ENCODE measurements at regions not wholly inside any gene's neighbourhood (a gene's known extent, or its start where the extent isn't known, plus 50 kb on each side); places are given as distances from the start of the nearest gene placed in this dataset.
"Not testable (repeated sequence)": the region's sequence is repeated elsewhere in the genome, so short reads cannot be mapped to it uniquely, and the experiment has no call there.

DNA sequence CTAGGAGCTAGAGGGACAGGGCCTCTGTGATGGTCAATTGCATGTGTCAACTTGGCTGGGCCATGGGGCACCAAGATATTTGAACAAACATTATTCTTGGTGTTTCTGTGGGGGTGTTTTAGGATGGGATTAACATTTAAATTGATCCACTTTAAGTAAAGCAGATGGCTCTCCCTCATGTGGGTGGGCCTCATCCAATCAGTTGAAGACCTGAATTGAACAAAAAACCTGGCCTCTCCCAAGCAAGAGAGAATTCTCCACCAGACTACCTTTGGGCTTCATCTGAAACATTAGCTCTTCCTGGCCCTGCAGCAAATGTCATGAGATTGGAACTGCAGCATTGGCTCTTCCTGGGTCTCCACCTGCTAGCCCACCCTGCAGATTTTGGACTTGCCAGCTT is 207.1 kb upstream of the ATP6AP2 start:
- Histone ChIP-seq H3K4me3 (no peak overlapping the region), H3K4me1 (no peaks in the 10 kb centered on the region), H3K27ac (no peak overlapping the region), H3K27me3 (peaks cover 0 to 3% (median 0%) of the 10 kb centered on the region in 3 donors), H3K9me3 (no peaks in the 10 kb centered on the region), H3K36me3 (no peaks in the 10 kb centered on the region)
- TF ChIP-seq, protein P1, sequence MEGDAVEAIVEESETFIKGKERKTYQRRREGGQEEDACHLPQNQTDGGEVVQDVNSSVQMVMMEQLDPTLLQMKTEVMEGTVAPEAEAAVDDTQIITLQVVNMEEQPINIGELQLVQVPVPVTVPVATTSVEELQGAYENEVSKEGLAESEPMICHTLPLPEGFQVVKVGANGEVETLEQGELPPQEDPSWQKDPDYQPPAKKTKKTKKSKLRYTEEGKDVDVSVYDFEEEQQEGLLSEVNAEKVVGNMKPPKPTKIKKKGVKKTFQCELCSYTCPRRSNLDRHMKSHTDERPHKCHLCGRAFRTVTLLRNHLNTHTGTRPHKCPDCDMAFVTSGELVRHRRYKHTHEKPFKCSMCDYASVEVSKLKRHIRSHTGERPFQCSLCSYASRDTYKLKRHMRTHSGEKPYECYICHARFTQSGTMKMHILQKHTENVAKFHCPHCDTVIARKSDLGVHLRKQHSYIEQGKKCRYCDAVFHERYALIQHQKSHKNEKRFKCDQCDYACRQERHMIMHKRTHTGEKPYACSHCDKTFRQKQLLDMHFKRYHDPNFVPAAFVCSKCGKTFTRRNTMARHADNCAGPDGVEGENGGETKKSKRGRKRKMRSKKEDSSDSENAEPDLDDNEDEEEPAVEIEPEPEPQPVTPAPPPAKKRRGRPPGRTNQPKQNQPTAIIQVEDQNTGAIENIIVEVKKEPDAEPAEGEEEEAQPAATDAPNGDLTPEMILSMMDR (IDR thresholded peaks at IDR 0.05 in 4 of 5, conservative IDR thresholded peaks at IDR 0.05 in 1 of 5) = no peak
- TF ChIP-seq POLR2A (IDR thresholded peaks at IDR 0.05) = no peak
- ATAC-seq (no peak), DNase-seq (no peak)
- intact Hi-C loops (cut with DNase I; ENCODE audit: low total_unique reads) = no loop called here
- in situ Hi-C loops (cut with MboI; ENCODE audit: low sequenced_read_pairs in 4 of 4) = no loop called here

DNA sequence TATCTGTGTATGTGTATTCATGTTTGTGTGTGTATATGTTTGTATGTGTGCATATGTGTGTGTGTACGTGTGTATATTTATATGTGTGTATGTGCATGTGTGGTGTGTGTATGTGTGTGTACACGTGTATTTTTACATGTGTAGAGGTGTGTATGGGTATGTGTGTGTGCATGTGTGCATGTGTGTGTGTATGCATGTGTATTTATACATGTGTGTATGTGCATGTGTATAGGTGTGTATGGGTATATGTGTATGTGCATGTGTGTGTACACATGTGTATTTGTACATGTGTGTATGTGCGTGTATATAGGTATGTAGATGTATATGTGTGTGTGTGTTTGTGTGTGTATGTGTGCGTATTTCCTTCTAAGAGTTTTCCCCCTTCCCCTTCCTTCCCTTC is 207.7 kb upstream of the ATP6AP2 start:
- intact Hi-C loops (cut with DNase I; ENCODE audit: low total_unique reads) (no loop called here), in situ Hi-C loops (cut with MboI; ENCODE audit: low sequenced_read_pairs in 4 of 4) (no loop called here)
- no peak overlapping the region for H3K27ac ChIP-seq
- no peak overlapping the region for H3K4me3 ChIP-seq
- H3K36me3 ChIP-seq = no peaks in the 10 kb centered on the region
- DNase-seq (no peak), ATAC-seq (no peak)
- H3K4me1 ChIP-seq = no peaks in the 10 kb centered on the region
- no peak for TF ChIP-seq POLR2A (IDR thresholded peaks at IDR 0.05)
- TF ChIP-seq, protein P1 (IDR thresholded peaks at IDR 0.05 in 4 of 5, conservative IDR thresholded peaks at IDR 0.05 in 1 of 5) = no peak
- H3K9me3 ChIP-seq = no peaks in the 10 kb centered on the region
- H3K27me3 ChIP-seq = peaks cover 0 to 3% (median 0%) of the 10 kb centered on the region in 3 donors

DNA sequence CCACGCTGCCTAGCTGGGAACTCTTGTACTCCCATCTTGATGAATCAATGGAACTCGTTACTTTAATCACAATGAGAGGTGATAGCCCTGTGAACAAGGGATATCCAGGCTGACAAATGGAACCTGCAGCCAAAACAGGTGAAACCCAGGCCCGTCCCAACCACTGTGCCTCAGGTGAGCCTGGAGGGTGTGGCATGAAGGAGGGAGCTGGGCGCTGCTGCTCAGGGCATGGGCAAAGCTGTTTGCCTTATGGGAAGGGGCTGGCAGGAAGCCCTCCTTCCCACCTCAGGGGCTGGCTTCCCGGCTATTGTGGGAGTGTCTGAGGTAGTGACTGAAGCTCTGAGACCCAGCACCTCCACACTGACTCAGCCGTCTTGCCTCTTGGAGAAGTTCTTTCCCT is 209.4 kb upstream of the ATP6AP2 start:
- in situ Hi-C loops (cut with MboI; ENCODE audit: low sequenced_read_pairs in 4 of 4) = no loop called here
- TF ChIP-seq, protein P1 (IDR thresholded peaks at IDR 0.05 in 4 of 5, conservative IDR thresholded peaks at IDR 0.05 in 1 of 5) = no peak
- no peak for TF ChIP-seq POLR2A (IDR thresholded peaks at IDR 0.05)
- Histone ChIP-seq H3K27me3 (no peaks in the 10 kb centered on the region), H3K4me1 (no peaks in the 10 kb centered on the region), H3K27ac (no peak overlapping the region), H3K36me3 (no peaks in the 10 kb centered on the region), H3K4me3 (no peak overlapping the region), H3K9me3 (no peaks in the 10 kb centered on the region)
- intact Hi-C loops (cut with DNase I; ENCODE audit: low total_unique reads) = no loop called here
- ATAC-seq = no peak
- DNase-seq = no peak

DNA sequence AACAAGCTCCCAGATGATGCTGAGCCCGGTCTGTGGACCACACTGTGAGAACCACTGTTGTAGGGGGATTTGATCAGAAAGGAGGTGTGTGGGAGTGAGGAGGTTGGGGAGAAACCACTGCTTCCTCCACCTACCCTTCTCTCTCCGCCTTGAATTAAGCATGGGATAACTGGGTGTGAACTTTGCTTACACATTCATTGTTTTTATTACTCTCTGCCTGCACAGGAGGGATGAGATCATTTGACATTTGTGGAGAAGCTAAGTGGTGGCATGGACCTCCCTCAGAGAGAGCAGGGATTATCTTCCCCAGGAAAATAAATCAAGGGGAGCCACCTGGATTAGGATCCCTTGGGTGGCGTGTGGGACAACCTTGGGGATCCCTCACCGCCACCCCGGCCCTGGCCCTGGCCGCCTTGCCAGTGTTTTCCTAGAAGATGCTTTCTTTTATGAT is 212.1 kb upstream of the ATP6AP2 start:
- ATAC-seq (no peak), DNase-seq (no peak)
- no peak for TF ChIP-seq POLR2A (IDR thresholded peaks at IDR 0.05)
- TF ChIP-seq, protein P1 (IDR thresholded peaks at IDR 0.05 in 4 of 5, conservative IDR thresholded peaks at IDR 0.05 in 1 of 5) = no peak
- H3K4me1 ChIP-seq = no peaks in the 10 kb centered on the region
- intact Hi-C loops (cut with DNase I; ENCODE audit: low total_unique reads) = no loop called here
- in situ Hi-C loops (cut with MboI; ENCODE audit: low sequenced_read_pairs in 4 of 4) = no loop called here
- no peaks in the 10 kb centered on the region for H3K36me3 ChIP-seq
- no peak overlapping the region for H3K4me3 ChIP-seq
- no peak overlapping the region for H3K27ac ChIP-seq
- H3K27me3 ChIP-seq = peaks cover 0 to 8% (median 0%) of the 10 kb centered on the region in 3 donors
- H3K9me3 ChIP-seq = peaks cover 0 to 12% (median 0%) of the 10 kb centered on the region in 3 donors

DNA sequence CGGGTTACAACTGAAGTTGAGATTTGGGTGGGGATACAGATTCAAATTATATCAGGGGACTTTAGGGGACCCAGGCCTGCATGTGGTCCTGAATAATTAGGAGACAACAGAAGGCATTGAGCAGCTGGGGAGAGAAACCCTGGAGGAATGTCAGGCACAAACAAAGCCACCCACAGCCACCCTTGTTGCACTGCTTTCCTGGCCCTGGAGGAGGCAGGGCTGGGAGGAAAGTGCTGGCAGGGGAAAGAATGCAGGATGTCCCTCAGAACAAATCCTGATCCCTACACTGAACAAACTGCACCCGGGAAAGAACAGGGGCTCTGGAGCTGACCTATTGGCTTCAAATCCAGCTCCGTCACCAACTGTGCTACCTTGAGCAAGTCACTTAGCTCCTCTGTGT is 214.1 kb upstream of the ATP6AP2 start:
- H3K27me3 ChIP-seq = peaks cover 0 to 8% (median 0%) of the 10 kb centered on the region in 3 donors
- H3K4me3 ChIP-seq = no peak overlapping the region
- H3K27ac ChIP-seq = no peak overlapping the region
- H3K4me1 ChIP-seq = no peaks in the 10 kb centered on the region
- DNase-seq (no peak), ATAC-seq (no peak)
- no peaks in the 10 kb centered on the region for H3K36me3 ChIP-seq
- intact Hi-C loops (cut with DNase I; ENCODE audit: low total_unique reads) = no loop called here
- in situ Hi-C loops (cut with MboI; ENCODE audit: low sequenced_read_pairs in 4 of 4) = no loop called here
- TF ChIP-seq, protein P1 (IDR thresholded peaks at IDR 0.05 in 4 of 5, conservative IDR thresholded peaks at IDR 0.05 in 1 of 5) = no peak
- TF ChIP-seq POLR2A (IDR thresholded peaks at IDR 0.05) = no peak
- H3K9me3 ChIP-seq = peaks cover 0 to 12% (median 0%) of the 10 kb centered on the region in 3 donors

DNA sequence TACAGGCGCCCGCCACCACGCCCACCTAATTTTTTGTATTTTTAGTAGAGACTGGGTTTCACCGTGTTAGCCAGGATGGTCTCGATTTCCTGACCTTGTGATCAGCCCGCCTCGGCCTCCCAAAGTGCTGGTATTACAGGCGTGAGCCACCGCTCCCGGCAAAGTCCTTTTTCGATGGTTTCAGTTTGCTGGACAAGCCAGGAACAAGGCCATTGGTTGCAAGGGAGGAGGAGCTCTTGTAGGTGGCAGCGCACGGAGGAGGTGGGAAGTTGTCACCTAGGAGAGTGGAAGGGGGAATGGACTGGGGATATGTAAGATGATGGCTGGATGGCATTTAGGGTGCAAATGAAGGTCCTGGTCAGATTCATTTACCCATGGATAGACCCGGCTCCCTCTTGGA is 218.5 kb upstream of the ATP6AP2 start:
- ATAC-seq; H3K27me3 ChIP-seq; H3K36me3 ChIP-seq; DNase-seq; H3K4me1 ChIP-seq; intact Hi-C loops (cut with DNase I; ENCODE audit: low total_unique reads); H3K27ac ChIP-seq; H3K4me3 ChIP-seq; in situ Hi-C loops (cut with MboI; ENCODE audit: low sequenced_read_pairs in 4 of 4): not testable (repeated sequence)
- peaks cover 0 to 12% (median 0%) of the 10 kb centered on the region in 3 donors for H3K9me3 ChIP-seq
